CD4-positive, alpha-beta T cell treated with Interleukin-4 for 4 hours (primary cell): ENCODE measurements at regions not wholly inside any gene's neighbourhood (a gene's known extent, or its start where the extent isn't known, plus 50 kb on each side); places are given as distances from the start of the nearest gene placed in this dataset.
"Not testable (repeated sequence)": the region's sequence is repeated elsewhere in the genome, so short reads cannot be mapped to it uniquely, and the experiment has no call there.

ENCODE experiments used
- DNase-seq: peaks from one replicate; pipeline ENCODE4 v3.0.0-alpha.2; 2020

DNA sequence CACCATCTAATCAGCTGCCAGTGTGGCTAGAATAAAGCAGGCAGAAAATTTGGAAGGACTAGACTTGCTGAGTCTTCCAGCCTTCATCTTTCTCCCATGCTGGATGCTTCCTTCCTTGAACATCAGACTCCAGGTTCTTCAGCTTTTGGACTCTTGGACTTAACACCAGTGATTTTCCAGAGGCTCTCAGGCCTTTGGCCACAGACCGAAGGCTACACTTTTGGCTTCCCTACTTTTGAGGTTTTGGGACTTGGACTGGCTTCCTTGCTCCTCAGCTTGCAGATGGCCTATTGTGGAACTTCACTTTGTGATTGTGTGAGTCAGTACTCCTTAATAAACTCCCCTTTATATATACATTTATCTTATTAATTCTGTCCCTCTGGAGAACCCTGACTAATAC, 129.8 kb upstream of the MB21D2 start:
- DNase-seq = not testable (repeated sequence)

DNA sequence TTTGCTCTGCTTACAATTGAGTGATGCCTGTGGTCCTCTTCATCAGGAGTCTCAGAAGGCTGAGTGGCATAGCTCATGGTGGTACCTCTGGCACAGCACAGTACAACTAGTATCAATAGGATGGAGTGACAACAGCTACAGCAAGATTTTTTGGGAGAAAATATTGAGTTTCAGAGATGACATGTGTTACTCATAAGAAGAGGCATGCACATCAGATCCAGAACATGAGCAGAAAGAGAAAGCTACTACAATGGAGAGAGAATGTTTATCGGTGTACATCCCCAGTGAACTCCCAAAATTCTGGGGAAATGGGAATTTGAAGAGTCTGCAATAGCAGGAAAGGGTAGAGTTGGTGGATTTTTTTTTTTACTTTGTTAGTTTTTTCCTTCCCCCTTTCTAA, 130.5 kb upstream of the MB21D2 start:
- DNase-seq = no peak

DNA sequence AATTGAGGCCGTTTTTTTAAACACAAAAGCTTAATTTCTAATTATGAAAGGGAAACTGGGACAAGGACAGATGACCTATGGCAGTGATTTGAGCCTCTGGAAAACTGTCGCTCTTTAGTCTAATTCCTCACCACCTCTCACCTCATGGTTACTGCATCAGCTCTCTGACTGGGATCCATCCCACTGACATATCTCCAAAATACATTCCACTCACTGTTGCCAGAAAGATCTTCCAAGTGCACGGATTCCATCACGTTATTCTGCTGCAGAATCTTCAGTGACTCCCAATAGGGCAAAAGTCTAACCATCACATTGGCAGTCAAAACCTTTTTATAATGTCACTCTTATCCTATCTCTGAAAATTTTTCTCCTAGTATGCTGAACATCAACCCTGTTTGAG, 132.3 kb upstream of the MB21D2 start:
- DNase-seq = no peak

DNA sequence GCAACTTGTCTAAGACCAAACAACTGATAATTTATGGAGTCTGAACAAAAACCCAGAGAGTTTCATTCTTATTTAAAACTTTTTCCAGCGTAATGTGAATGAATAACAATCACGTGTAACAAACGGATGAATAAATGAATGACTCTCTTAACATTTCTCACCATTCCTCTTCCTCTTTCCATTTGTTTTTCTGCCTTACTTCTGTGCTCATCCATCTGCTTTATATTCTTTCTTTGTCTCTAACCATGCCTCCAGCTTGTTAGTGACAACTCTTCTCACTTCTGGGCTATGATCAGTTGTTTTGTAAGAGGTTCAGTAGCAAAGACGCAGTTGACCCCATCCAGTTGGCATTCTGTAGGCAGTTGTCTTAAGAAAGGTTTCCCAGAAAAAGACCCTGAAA, 133.7 kb upstream of the MB21D2 start:
- DNase-seq = no peak

DNA sequence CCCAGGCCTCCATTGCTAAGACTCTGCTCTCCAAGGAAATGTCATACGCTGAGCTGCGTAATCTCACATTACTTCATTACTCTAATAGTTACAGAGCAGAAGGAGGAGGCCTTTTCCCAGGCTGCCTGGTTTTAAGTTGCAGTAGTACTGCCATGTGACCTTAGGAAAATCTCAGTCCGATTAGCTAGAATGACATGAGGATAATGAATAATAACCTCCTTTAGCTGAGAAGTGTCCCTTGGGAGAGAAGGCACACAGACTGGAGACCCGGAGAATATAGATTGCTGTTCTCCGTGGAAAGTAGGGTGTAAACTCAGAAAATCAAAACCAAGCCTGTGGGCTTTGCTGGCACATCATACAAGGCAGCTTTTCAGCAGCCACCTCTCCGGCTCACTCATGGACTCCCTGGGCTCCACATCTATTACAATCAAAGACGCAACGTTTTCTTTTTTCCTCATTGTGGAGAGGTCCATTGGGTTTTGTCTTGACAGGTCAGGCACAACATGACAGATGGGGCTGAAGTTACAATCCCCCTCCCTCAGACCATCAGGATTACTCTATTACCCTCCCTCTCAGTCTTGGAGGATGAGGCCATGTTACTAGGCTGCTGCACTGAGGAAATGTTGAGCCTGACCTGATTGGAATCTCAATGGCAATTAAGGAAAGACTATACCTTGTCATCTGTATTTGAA, 134.8 kb upstream of the MB21D2 start:
- no peak for DNase-seq

DNA sequence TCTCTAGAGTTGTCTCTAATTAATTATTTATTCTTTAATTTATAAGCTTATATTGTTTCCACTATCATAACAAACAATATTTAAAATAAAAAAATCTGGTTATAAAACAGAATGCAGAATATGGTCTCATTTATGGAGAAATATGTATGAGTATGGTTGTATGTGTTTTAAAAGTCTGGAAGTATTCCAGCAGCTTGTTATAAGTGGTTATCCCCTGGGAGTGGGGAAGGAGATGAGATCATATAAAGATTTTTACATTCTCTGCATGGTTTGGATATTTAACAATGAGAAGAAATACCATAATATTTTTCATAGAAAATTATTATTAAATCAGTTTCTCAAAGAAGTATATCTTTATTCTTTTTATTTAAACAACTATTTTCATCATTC, 135.4 kb upstream of the MB21D2 start:
- DNase-seq = no peak

DNA sequence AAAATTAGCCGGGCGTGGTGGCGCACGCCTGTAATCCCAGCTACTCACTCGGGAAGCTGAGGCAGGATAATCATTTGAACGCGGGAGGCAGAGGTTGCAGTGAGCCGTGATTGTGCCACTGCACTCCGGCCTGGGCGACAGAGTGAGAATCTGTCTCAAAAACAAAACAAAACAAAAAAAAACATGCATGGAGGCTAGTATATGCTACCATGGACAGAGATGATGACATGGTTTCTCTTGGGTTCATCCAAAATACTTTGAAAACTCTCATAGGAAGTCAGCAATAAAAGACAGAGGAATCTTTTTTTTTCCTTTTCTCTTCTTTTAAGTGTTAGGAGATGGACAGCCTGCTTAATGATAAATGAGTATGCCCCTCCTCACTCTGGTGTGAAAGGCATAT, 137.7 kb upstream of the MB21D2 start:
- no peak for DNase-seq

DNA sequence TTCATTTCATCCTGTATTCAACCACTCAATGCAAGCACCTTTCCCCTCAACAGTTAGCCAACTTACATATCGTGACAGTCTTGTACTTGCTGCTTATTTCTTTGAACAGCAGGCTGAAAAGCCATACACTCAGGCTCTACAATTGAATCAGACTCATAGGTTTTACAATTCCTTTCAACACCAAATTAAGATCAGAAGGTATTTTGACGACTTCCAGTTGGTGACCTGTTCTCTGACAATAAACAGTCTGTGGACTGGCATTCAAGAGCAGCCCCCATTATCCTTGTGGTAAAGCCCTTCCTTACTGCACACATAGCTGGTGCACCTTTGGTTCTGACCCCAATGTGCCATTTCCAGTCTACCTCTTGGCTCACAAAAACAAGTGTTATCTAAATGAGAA, 140.0 kb upstream of the MB21D2 start:
- no peak for DNase-seq

DNA sequence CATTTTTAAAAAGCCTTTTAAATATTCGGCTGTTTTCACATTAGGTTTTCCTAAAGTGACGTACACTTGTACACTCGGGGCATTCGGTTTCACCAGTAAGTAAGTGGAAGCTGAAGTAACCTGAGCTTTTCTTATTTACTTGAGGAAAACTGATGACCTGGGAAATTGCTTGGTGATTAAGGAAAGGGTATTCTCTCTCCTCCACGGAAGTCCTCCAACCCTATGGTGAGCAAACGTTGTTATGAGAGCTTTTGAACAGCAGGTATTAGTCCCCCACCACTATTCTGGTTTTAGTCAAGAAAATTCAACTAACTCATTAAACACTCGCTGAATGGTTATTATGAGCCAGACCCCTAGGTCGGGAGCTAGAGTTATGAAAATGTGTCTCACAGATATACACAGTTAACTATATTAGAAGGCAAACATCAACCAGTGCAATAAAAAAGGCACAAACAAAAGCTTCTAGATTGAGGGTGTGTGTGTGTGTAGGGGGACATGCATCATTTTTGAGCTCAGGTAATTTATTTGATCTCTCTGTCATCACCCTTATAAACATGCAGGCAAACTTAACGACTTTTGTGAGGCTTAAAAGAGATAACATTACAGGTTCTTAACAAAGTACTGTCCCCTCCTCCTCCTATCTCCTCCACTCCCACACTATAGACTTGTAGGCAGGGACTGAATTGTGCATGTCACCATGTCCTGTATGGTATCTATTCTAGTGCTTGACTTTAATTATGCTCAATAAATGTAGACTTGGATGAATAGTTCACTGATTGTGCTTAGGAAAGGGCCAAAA, 143.3 kb upstream of the MB21D2 start:
- no peak for DNase-seq

DNA sequence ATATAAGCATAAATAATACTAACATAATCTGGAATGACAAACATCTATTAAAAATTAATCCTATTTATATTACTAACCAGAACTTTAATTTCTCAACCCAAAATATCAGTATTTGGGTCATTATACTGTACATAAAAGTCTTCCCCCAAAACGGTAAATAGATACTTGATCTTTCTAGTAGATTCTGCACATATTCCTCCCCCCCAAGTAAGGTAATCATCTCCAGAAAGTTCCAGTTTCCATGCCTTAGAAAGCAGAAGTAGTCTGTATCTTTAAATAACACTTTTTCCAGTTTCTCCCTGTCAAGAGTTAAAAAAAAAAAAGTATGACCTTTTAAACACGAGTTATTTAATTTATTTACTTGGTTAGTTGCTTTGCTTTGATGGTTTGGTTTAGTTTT, 150.7 kb upstream of the MB21D2 start:
- no peak for DNase-seq

DNA sequence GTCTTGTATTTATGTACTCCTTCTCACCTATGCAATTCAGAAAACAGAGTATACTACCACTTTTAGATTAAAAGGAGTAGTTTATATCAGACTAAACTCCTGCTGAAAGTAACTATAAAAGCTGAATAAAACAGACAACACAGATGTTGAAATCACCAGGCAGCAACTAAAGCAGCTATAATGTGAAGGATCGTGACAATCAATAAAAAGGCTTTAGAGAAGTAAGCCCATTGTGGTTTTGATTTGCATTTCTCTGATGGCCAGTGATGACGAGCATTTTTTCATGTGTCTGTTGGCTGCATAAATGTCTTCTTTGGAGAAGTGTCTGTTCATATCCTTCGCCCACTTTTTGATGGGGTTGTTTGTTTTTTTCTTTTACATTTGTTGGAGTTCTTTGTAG, 152.1 kb upstream of the MB21D2 start:
- not testable (repeated sequence) for DNase-seq

DNA sequence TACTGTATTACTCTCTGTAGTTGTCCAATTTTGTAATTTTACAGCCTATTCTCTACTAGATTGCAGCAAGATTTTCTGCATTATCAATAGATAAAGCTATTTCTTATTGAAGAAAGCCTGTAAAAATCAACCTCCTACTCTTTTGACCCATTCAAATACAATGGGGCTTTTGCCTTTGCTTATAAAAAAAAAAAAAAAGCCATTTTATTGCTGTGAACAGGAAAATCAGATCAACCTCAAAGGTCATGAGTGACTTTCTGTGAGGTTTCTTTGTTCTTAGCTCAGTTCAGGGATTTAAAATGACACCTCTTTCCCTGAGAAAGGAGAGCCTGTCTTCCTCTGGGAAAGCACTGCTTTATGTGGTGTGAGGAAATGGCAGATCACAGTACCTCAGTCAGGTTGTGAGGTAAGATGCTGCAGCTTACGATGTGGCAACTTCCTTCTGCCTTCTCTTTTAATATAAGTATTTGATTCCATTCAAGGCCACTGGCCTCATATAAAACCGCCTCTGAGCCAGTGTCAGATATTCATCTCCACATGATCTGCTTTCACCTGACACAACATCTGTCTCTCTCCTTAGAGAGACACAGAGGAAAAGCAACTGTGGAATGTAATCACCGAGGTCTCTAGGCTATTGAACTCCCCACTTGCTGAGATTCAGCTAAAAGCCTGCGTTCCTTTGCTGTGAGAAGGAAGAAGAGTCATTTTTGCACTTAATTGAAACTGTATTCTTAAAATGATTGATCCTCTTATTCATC, 161.5 kb upstream of the MB21D2 start:
- DNase-seq = no peak

DNA sequence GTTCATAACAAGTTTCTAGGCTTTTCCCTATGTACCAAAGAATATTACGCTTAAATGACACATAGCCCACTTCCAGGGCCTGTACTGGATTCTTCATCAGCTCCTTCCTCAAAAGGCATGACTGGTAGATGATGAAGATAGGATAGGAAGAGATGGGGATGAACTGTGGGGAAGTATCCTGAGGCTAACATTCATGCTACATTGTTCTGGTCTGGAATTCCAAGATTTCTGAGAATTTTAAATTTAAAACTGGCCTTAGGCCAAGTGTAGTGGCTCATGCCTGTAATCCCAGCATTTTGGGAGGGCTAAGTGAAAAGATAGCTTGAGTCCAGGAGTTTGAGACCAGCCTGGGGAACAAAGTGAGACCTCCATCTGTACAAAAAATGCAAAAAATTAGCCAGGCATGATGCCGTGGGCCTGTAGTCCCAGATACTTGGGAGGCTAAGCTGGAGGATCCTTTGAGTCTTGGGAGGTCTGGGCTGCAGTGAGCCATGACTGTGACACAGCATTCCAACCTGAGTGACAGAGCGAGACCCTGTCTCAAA, 160.1 kb upstream of the PLAAT1 start:
- DNase-seq = no peak

DNA sequence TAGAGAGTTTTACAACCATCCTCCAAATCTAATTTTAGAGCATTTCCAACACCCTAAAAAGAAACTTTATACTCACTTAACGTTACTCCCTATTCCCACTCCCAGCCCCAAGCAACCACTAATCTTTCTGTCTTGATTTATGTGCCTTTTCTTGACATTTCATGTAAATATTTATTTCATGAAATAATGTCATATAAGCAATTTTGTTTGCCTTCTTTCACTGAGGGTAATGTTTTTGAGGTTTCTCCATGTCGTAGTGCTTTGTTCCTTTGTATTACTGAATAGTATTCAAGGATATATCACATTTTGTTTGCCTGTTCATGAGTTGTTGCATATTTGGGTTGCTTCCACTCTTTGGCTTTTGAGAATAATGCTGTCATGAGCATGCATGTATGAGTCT, 155.4 kb upstream of the PLAAT1 start:
- no peak for DNase-seq

DNA sequence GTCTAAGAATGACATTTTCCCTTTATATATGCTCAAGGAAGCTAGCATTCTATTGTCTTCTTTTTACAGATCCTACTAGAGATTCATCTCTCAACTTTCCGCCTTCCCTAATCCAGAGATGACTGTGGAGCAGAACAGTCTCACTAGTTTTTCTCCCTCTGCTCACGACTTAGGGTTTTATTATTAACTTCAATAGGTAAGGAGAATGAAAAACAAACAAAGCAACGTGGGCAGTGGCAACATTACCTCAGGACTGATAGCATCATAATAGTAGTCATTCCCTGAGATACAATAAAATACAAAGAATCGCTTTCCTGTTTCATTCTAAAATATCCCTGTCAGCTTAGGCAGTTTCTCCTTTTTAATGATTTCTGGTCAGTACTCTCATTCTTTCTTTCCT, 154.3 kb upstream of the PLAAT1 start:
- no peak for DNase-seq

DNA sequence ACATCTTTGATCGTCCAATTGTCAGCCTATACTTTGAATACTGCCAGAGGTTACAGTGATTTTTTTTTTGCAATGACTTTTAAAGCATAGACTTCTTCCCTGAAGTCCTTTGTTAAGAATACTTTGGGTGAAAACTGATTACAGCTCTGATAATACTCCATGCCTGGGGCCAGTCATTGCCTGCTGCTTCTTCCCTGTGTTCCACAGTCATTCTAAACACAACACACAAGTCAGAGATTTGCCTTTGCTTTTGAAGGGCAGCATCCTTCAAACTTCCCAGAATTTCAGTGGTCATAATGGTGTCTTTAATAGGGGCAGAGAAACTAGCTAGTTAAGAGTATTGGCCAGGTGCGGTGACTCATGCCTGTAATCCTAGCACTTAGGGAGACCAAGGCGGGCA, 153.7 kb upstream of the PLAAT1 start:
- no peak for DNase-seq

DNA sequence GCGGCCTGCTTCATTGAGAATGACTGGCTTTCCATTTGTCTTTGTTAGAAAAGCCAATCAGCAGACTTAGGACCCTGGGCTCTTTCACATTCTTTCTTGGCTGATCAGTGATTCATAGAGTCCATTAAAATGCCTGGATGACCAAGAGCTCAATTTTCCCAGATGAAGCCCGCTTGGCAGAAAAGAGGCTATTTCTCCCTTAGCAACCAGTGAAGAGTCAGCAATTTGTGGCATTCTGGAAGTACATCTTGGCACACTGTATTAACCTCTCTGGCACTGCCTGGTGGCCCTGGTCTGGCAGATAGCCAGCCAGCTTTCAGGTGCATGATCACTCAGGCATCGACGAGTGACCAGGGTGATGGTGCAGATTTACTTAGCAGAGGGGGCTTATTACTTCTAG, 145.7 kb upstream of the PLAAT1 start:
- DNase-seq = no peak

DNA sequence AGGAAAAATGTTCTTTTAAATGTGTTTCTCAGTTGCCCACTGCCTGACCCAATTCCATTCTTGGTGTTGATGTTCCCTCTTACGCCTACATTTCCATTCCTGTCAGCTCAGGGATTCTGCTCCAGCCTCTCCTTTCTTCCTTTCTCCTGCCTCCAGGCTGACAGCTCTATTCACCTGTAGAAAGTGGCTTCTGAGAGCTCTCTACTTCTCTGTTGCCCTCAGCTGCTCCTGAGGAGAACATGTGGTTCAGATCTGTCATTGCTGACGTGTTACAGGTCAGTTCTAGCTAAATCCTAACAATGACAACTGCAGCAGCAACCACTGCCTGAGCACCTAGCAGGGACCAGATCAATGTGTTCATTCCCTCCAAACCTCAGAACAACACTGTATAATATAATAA, 144.9 kb upstream of the PLAAT1 start:
- no peak for DNase-seq

DNA sequence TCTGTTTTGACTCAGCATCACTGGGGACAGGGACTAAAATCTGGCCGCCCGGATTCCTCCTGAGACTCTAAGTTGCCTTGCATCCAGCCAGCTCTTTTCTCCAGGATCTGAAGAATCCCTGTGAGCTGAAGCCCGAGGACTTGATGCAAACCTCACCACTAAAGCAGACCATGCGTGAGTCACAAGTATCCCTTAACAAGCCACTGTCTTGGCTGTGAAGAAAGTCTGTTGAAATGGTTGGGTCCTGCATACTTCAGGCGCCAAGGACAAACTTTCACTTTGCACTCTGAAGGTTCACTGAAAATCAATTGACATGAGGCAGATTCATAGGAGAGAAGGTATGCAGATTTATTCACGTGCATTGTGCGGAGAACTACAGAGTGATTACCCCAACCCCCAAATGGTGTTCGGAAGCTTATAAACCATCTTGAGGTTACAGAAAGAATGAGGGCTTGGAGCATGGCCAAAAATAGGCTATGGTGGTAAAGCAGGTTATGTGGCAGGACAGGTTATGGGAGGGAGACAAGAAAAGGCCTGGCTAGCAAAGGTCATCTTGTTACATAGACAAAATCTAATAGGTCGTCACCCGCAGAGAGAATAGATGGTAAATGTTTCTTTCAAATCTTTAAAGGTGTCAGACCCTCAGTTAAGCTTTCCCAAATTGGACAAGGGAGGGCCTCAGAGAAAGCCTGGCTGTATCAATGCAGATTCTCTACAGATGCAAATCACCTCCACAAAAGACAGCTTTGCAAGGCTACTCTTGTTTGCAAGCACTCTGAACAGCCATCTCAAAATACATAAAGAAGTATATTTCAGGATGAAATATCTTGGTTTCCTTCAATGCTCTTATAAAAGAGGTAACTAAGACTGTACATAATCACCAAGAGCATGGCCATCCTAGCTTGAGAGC, 126.3 kb upstream of the PLAAT1 start:
- no peak for DNase-seq

DNA sequence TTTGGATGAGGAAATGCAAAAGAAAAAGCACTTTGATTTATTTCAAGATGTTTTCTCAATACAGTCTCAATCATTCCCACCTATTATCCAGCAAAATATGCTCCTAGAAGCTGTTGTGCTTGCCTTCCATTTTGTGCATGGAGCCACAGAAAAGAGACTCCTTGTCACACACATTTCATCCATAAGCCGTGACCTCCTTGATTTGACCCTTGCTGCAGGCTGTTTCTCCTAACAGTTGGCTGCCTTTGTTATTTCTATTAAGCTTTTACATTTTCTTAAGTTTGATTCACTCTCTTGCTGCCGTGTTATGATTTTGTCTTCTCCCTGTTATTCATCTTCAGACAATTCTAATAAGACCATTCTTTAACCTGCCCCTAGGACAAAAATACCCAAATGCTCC, 124.2 kb upstream of the PLAAT1 start:
- no peak for DNase-seq

DNA sequence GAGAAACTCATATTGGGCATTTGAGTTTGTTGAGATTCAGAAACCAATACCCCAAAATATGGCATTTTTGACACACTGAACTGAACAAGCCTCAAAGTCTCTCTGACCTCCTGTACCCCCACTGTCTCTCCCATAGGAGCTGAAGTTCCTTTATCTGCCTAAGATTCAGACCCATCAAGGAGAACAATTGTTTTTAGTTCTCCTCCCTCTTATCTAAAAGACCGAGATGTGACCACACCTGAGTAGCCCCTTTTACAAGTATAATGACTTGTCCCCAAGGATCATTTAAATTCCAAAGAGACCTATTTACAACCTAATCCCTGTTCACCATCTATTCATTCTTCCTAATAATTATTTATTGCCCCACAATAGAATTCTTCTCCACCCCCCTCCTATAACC, 122.1 kb upstream of the PLAAT1 start:
- DNase-seq = no peak

DNA sequence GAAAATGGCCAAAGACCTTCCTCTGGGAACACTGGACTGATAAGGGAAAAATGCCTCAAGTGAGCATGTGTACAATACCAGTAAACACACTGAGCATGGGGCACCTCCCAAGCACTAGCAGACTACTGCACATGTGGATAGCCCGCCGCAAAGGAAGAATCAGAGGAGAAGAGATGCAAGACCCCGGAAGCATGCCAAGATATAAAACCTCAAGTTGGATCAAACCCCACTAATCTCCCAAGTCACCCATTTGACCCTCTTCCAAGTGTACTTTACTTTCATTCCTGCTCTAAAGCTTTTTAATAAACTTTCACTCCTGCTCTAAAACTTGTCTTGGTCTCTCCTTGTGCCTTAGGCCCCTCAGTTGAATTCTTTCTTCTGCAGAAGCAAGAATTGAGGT, 121.1 kb upstream of the PLAAT1 start:
- no peak for DNase-seq

DNA sequence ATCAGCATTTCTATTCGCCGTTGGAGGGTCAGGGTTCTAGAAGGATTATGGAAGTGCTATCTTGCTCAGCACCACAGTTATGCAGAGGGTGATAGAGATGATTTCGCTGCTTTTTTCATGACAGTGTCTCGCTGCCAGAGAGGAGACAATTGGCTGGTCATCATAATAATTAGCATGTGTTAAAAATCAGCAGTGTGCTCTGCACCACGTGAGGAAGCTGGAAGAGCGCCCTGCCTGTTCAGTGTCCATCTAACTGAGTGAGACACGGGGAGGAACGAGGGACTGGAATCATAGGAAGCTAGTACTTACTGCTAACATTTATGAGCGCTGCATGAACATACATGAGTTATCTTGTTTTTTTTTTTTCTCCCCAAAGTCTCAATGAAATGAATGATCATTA, 116.2 kb upstream of the PLAAT1 start:
- DNase-seq = no peak
